Peyer's patch (tissue), 4 donors: ENCODE measurements at regions not wholly inside any gene's neighbourhood (a gene's known extent, or its start where the extent isn't known, plus 50 kb on each side); places are given as distances from the start of the nearest gene placed in this dataset.
A peak's percentile ranks its signal among the peaks of the same experiment; 100 is the strongest.

Source experiments
- DNase-seq, 3 donors: peaks; one replicate each; pipeline ENCODE4 v3.0.0-alpha.2; 2017 to 2019
- H3K27ac ChIP-seq, 4 donors: fragments of 200-600 bp; sonication (generic); one replicate each; pipeline ENCODE4 v1.5.1; 2016 to 2019
- H3K27me3 ChIP-seq, 2 donors: fragments of 200-600 bp; sonication (generic); one replicate each; pipeline ENCODE4 v1.5.1; 2019
- H3K36me3 ChIP-seq, 3 donors: fragments of 200-600 bp; sonication (generic); one replicate each; pipeline ENCODE4 v1.5.1; 2016 to 2019
- H3K4me1 ChIP-seq, 4 donors: fragments of 200-600 bp; sonication (generic); one replicate each; pipeline ENCODE4 v1.5.1; 2016 to 2019
- H3K4me3 ChIP-seq, 4 donors: fragments of 200-600 bp; sonication (generic); 1 replicate in 3 of 4; 2 replicates in 1 of 4; pipeline ENCODE4 v1.5.1; 2016 to 2019; ENCODE audit warnings: mild to moderate bottlenecking in 1 of 4
- H3K9me3 ChIP-seq, 4 donors: fragments of 200-600 bp; sonication (generic); one replicate each; pipeline ENCODE4 v1.5.1; 2016 to 2019; ENCODE audit warnings: mild to moderate bottlenecking in 1 of 4
- CTCF ChIP-seq, 6 experiments: fragments of 450-650 bp in 4 of 6; fragments of 200-600 bp in 2 of 6; sonication (generic) in 1 of 6; IDR thresholded peaks; one replicate each; pipeline ENCODE4 v1.5.1; 2017 to 2019; ENCODE audit warnings: antibody characterized with exemption in 6 of 6, mild to moderate bottlenecking in 3 of 6, moderate library complexity in 1 of 6
- POLR2A ChIP-seq, 2 donors: fragments of 450-650 bp; IDR thresholded peaks; one replicate each; pipeline ENCODE4 v1.5.1; 2017; ENCODE audit warnings: antibody characterized with exemption in 2 of 2, mild to moderate bottlenecking in 2 of 2, moderate library complexity in 2 of 2

- no peak overlapping the region for H3K27ac ChIP-seq
- no peaks in the 10 kb centered on the region for H3K27me3 ChIP-seq
- no peak overlapping the region for H3K4me3 ChIP-seq
- no peak for TF ChIP-seq POLR2A (IDR thresholded peaks at IDR 0.05)
- no peak for TF ChIP-seq CTCF (IDR thresholded peaks at IDR 0.05)
- no peaks in the 10 kb centered on the region for H3K4me1 ChIP-seq
- H3K36me3 ChIP-seq, result no peaks in the 10 kb centered on the region
- DNase-seq, result no peak
- H3K9me3 ChIP-seq, result no peaks in the 10 kb centered on the region
Measured at GRCh38 chr18:56256659-56257058, 381.7 kb downstream of the TXNL1 start.

- TF ChIP-seq CTCF (IDR thresholded peaks at IDR 0.05) (no peak), POLR2A (IDR thresholded peaks at IDR 0.05) (no peak)
- Histone ChIP-seq H3K9me3 (no peaks in the 10 kb centered on the region), H3K27me3 (no peaks in the 10 kb centered on the region), H3K27ac (no peak overlapping the region), H3K4me1 (no peaks in the 10 kb centered on the region), H3K36me3 (no peaks in the 10 kb centered on the region), H3K4me3 (no peak overlapping the region)
- no peak for DNase-seq
Measured at GRCh38 chr18:56255381-56255780, 383.0 kb downstream of the TXNL1 start.

GRCh38 chr18:56252456-56252855 is 385.9 kb downstream of the TXNL1 start:
- TF ChIP-seq POLR2A (IDR thresholded peaks at IDR 0.05) (no peak), CTCF (IDR thresholded peaks at IDR 0.05) (no peak)
- Histone ChIP-seq H3K27me3 (no peaks in the 10 kb centered on the region), H3K9me3 (no peaks in the 10 kb centered on the region), H3K4me1 (no peaks in the 10 kb centered on the region), H3K4me3 (no peak overlapping the region), H3K27ac (no peak overlapping the region), H3K36me3 (no peaks in the 10 kb centered on the region)
- DNase-seq, result no peak

- H3K36me3 ChIP-seq, result no peaks in the 10 kb centered on the region
- TF ChIP-seq CTCF (IDR thresholded peaks at IDR 0.05) (no peak), POLR2A (IDR thresholded peaks at IDR 0.05) (no peak)
- H3K9me3 ChIP-seq, result no peaks in the 10 kb centered on the region
- H3K4me3 ChIP-seq, result no peak overlapping the region
- H3K27ac ChIP-seq, result peak overlapping the region in 1 of 4 donors; percentile 60
- H3K27me3 ChIP-seq, result no peaks in the 10 kb centered on the region
- peak in 2 of 3 donors; percentile 51 to 54 for DNase-seq
- no peaks in the 10 kb centered on the region for H3K4me1 ChIP-seq
Measured at GRCh38 chr18:56248610-56249235, 389.7 kb downstream of the TXNL1 start.

GRCh38 chr18:56246916-56247315 is 391.5 kb downstream of the TXNL1 start:
- no peak for DNase-seq
- H3K9me3 ChIP-seq, result no peaks in the 10 kb centered on the region
- H3K27ac ChIP-seq, result no peak overlapping the region
- no peaks in the 10 kb centered on the region for H3K4me1 ChIP-seq
- no peaks in the 10 kb centered on the region for H3K36me3 ChIP-seq
- H3K4me3 ChIP-seq, result no peak overlapping the region
- H3K27me3 ChIP-seq, result no peaks in the 10 kb centered on the region
- TF ChIP-seq POLR2A (IDR thresholded peaks at IDR 0.05), result no peak
- TF ChIP-seq CTCF (IDR thresholded peaks at IDR 0.05), result no peak
